ENCODE measurements at regions not wholly inside any gene's neighbourhood (a gene's known extent, or its start where the extent isn't known, plus 50 kb on each side); places are given as distances from the start of the nearest gene placed in this dataset.

DNA sequence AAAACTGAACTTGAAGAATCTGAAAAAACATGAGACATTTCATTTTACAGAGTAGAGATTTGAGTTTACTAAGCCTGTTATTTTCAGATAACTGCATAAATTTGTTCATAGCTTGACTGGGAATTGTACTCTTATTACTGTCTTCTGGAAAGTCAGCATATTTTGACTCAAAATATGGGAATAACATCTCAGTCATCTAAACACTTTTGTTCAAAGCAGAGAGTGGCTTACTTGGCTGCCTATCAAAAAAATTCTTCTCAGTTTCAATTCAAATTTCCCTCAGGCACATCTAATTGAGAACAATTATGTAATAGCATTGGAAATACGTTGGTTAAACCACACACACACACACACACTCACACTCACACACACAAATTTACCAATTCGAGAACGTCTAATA, 384.6 kb downstream of the ARL4A start:
- Histone ChIP-seq H2AFZ (ENCODE audit: low read depth, low read length, severe bottlenecking) (no peak overlapping the region), H3F3A (ENCODE audit: insufficient read depth) (no peaks in the 10 kb centered on the region), H3K9ac (ENCODE audit: low read length) (no peak overlapping the region), H3K4me2 (ENCODE audit: low read depth, low read length, poor library complexity, severe bottlenecking) (no peak overlapping the region), H3K4me3 (ENCODE audit: insufficient read depth, low read length, poor library complexity, severe bottlenecking) (no peak overlapping the region), H4K20me1 (ENCODE audit: low read depth, low read length) (no peaks in the 10 kb centered on the region), H3K27ac (ENCODE audit: low read depth, low read length) (no peak overlapping the region), H3K79me2 (ENCODE audit: insufficient read depth, low read length) (no peaks in the 10 kb centered on the region), H3K36me3 (ENCODE audit: low read length) (no peaks in the 10 kb centered on the region), H3K27me3 (ENCODE audit: low read length) (no peaks in the 10 kb centered on the region), H3K9me3 (ENCODE audit: insufficient read depth, low read length) (no peaks in the 10 kb centered on the region), H3K9me2 (replicated peaks; ENCODE audit: insufficient read depth, low read length) (no peaks in the 10 kb centered on the region)
- TF ChIP-seq, protein P1, sequence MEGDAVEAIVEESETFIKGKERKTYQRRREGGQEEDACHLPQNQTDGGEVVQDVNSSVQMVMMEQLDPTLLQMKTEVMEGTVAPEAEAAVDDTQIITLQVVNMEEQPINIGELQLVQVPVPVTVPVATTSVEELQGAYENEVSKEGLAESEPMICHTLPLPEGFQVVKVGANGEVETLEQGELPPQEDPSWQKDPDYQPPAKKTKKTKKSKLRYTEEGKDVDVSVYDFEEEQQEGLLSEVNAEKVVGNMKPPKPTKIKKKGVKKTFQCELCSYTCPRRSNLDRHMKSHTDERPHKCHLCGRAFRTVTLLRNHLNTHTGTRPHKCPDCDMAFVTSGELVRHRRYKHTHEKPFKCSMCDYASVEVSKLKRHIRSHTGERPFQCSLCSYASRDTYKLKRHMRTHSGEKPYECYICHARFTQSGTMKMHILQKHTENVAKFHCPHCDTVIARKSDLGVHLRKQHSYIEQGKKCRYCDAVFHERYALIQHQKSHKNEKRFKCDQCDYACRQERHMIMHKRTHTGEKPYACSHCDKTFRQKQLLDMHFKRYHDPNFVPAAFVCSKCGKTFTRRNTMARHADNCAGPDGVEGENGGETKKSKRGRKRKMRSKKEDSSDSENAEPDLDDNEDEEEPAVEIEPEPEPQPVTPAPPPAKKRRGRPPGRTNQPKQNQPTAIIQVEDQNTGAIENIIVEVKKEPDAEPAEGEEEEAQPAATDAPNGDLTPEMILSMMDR (IDR thresholded peaks at IDR 0.05; ENCODE audit: insufficient read depth, low read length, poor library complexity, severe bottlenecking), result no peak
- TF ChIP-seq EZH2phosphoT487 (conservative IDR thresholded peaks at IDR 0.05; ENCODE audit: low read length), result no peak

DNA sequence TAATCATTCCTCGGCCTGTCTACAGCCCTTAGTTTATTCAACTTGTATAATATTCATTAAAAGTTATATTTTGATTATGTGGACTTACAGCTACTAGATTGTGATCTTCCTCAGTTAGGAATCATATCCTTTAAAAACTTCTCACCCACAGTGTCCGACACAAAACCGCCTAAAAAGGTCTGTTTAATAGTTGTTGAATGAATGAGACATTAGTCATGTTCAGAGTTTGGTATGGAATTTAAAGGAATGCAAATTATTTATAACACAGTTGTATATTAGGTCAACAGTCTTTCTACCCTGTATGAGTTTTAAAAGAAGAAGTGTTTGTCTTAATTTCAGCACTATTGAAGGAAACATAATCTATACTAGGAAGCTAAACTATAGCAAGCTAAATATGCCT, 390.0 kb downstream of the ARL4A start:
- Histone ChIP-seq H3K4me3 (ENCODE audit: insufficient read depth, low read length, poor library complexity, severe bottlenecking) (no peak overlapping the region), H3F3A (ENCODE audit: insufficient read depth) (no peaks in the 10 kb centered on the region), H3K27me3 (ENCODE audit: low read length) (no peaks in the 10 kb centered on the region), H2AFZ (ENCODE audit: low read depth, low read length, severe bottlenecking) (no peak overlapping the region), H3K9me3 (ENCODE audit: insufficient read depth, low read length) (no peaks in the 10 kb centered on the region), H4K20me1 (ENCODE audit: low read depth, low read length) (0 out of 2 replicates have a peak, but pooled peaks cover under 1% of the 10 kb centered on the region), H3K79me2 (ENCODE audit: insufficient read depth, low read length) (no peaks in the 10 kb centered on the region), H3K9ac (ENCODE audit: low read length) (no peak overlapping the region), H3K9me2 (replicated peaks; ENCODE audit: insufficient read depth, low read length) (no peaks in the 10 kb centered on the region), H3K36me3 (ENCODE audit: low read length) (no peaks in the 10 kb centered on the region), H3K4me2 (ENCODE audit: low read depth, low read length, poor library complexity, severe bottlenecking) (no peak overlapping the region), H3K27ac (ENCODE audit: low read depth, low read length) (no peak overlapping the region)
- no peak for TF ChIP-seq EZH2phosphoT487 (conservative IDR thresholded peaks at IDR 0.05; ENCODE audit: low read length)
- TF ChIP-seq, protein P1 (IDR thresholded peaks at IDR 0.05; ENCODE audit: insufficient read depth, low read length, poor library complexity, severe bottlenecking), result no peak

DNA sequence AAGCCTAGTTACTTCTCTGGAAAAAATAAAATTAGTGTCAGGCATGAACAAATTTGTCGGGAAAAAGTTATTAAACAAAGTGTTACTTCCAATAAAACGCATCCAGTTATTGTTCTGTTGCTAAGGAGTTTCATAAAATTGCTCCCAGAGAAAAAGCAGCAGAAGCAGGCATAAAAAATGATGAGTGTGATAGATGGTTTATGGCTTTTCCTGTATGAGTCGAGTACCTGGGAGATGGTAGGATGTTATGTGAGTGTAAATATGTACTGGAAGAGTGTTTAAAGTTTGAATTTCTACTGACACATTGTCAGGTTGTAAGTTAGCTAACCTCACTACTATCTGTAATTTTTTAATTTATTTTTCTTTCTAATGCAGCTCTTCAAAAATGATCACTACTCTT, 390.7 kb downstream of the ARL4A start:
- Histone ChIP-seq H3K36me3 (ENCODE audit: low read length) (no peaks in the 10 kb centered on the region), H3F3A (ENCODE audit: insufficient read depth) (no peaks in the 10 kb centered on the region), H3K79me2 (ENCODE audit: insufficient read depth, low read length) (no peaks in the 10 kb centered on the region), H3K4me2 (ENCODE audit: low read depth, low read length, poor library complexity, severe bottlenecking) (no peak overlapping the region), H3K9me2 (replicated peaks; ENCODE audit: insufficient read depth, low read length) (no peaks in the 10 kb centered on the region), H3K9me3 (ENCODE audit: insufficient read depth, low read length) (no peaks in the 10 kb centered on the region), H2AFZ (ENCODE audit: low read depth, low read length, severe bottlenecking) (no peak overlapping the region), H3K27me3 (ENCODE audit: low read length) (no peaks in the 10 kb centered on the region), H3K4me3 (ENCODE audit: insufficient read depth, low read length, poor library complexity, severe bottlenecking) (no peak overlapping the region), H4K20me1 (ENCODE audit: low read depth, low read length) (0 out of 2 replicates have a peak, but pooled peaks cover 3% of the 10 kb centered on the region), H3K27ac (ENCODE audit: low read depth, low read length) (no peak overlapping the region), H3K9ac (ENCODE audit: low read length) (no peak overlapping the region)
- TF ChIP-seq, protein P1 (IDR thresholded peaks at IDR 0.05; ENCODE audit: insufficient read depth, low read length, poor library complexity, severe bottlenecking), result no peak
- TF ChIP-seq EZH2phosphoT487 (conservative IDR thresholded peaks at IDR 0.05; ENCODE audit: low read length), result no peak

Data from SU-DHL-6 (cell line).